ENCODE measurements at regions not wholly inside any gene's neighbourhood (a gene's known extent, or its start where the extent isn't known, plus 50 kb on each side); places are given as distances from the start of the nearest gene placed in this dataset.

DNA sequence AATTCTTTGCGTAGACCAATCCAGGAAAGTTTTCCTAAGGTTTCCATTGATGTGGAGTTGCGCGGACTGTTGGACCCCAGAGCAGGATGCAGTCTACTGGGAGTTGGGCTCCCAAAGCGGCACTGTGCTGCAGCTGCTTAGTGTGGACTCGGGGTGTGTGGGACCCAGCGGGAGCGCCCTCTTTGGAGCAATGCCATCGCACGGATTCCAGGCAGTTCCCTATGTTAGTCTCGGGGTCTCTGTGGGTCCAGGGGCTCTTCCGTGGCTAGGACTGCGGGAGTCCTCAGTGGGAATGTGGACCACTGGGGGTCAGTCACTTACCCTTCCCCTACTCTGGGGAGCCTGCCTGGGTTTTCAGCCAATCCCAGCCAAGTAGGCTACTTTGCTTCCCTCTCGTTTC, 151.7 kb upstream of the OLIG3 start:
- no peaks in the 10 kb centered on the region for H3K4me1 ChIP-seq (ENCODE audit: control insufficient read depth, insufficient read depth, low read length)
- H3K27ac ChIP-seq (ENCODE audit: low read length): no peak overlapping the region
- no peak for TF ChIP-seq TCF7L2 (IDR thresholded peaks at IDR 0.05; ENCODE audit: low read depth, low read length)
- TF ChIP-seq SIN3A (IDR thresholded peaks at IDR 0.05; ENCODE audit: borderline replicate concordance, insufficient read depth, low read depth, low read length): no peak
- TF ChIP-seq, protein P1, sequence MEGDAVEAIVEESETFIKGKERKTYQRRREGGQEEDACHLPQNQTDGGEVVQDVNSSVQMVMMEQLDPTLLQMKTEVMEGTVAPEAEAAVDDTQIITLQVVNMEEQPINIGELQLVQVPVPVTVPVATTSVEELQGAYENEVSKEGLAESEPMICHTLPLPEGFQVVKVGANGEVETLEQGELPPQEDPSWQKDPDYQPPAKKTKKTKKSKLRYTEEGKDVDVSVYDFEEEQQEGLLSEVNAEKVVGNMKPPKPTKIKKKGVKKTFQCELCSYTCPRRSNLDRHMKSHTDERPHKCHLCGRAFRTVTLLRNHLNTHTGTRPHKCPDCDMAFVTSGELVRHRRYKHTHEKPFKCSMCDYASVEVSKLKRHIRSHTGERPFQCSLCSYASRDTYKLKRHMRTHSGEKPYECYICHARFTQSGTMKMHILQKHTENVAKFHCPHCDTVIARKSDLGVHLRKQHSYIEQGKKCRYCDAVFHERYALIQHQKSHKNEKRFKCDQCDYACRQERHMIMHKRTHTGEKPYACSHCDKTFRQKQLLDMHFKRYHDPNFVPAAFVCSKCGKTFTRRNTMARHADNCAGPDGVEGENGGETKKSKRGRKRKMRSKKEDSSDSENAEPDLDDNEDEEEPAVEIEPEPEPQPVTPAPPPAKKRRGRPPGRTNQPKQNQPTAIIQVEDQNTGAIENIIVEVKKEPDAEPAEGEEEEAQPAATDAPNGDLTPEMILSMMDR (IDR thresholded peaks at IDR 0.05): no peak
- TF ChIP-seq, protein P2, sequence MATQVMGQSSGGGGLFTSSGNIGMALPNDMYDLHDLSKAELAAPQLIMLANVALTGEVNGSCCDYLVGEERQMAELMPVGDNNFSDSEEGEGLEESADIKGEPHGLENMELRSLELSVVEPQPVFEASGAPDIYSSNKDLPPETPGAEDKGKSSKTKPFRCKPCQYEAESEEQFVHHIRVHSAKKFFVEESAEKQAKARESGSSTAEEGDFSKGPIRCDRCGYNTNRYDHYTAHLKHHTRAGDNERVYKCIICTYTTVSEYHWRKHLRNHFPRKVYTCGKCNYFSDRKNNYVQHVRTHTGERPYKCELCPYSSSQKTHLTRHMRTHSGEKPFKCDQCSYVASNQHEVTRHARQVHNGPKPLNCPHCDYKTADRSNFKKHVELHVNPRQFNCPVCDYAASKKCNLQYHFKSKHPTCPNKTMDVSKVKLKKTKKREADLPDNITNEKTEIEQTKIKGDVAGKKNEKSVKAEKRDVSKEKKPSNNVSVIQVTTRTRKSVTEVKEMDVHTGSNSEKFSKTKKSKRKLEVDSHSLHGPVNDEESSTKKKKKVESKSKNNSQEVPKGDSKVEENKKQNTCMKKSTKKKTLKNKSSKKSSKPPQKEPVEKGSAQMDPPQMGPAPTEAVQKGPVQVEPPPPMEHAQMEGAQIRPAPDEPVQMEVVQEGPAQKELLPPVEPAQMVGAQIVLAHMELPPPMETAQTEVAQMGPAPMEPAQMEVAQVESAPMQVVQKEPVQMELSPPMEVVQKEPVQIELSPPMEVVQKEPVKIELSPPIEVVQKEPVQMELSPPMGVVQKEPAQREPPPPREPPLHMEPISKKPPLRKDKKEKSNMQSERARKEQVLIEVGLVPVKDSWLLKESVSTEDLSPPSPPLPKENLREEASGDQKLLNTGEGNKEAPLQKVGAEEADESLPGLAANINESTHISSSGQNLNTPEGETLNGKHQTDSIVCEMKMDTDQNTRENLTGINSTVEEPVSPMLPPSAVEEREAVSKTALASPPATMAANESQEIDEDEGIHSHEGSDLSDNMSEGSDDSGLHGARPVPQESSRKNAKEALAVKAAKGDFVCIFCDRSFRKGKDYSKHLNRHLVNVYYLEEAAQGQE (IDR thresholded peaks at IDR 0.05; ENCODE audit: insufficient read depth in 1 of 2, low read depth in 2 of 2, low read length in 1 of 2): no peak
- no peak for TF ChIP-seq POLR2AphosphoS5 (IDR thresholded peaks at IDR 0.05; ENCODE audit: low read depth, low read length)
- ChIA-PET CTCF (no interaction called here), POLR2A (no interaction called here)
- no peak overlapping the region for H3K4me3 ChIP-seq (ENCODE audit: low read depth in 2 of 2, low read length in 2 of 2)
- intact Hi-C loops (cut with micrococcal nuclease; ENCODE audit: unreplicated experiment) (no loop called here), in situ Hi-C loops (cut with HindIII; ENCODE audit: low pct_unique_long_range_greater_than_20kb, low sequenced_read_pairs) (no loop called here)
- no TSS peak for BruUV-seq (replicated peaks)
- DNase-seq (ENCODE audit: low read depth, low spot score) (no peak), ATAC-seq (no peak)
- H3K27me3 ChIP-seq (ENCODE audit: control insufficient read depth, insufficient read depth, low read length): no peaks in the 10 kb centered on the region
- H3K9me3 ChIP-seq (ENCODE audit: control insufficient read depth, insufficient read depth, low read depth, low read length): no peaks in the 10 kb centered on the region
- H3K36me3 ChIP-seq (ENCODE audit: control insufficient read depth, insufficient read depth, low read length): no peaks in the 10 kb centered on the region

DNA sequence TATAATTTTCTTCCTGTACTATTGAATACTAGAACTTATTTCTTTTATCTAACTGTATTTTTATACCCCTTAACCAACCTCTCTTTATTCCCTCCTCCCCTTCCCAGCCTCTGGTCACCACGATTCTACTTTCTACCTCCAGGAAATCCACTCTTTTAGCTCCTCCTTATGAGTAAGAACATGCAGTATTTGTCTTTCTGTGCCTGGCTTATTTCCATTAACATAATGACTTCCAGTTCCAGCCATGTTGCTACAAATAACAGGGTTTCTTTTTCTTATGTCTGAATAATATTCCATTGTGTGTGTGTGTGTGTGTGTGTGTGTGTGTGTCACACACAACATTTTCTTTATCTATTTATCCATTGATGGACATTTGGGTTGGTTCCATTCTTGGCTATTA, 152.3 kb upstream of the OLIG3 start:
- ATAC-seq: no peak

More for the DNA sequence above, 152.3 kb upstream of the OLIG3 start:
- BruUV-seq (replicated peaks): no TSS peak
- Histone ChIP-seq H3K9me3 (ENCODE audit: control insufficient read depth, insufficient read depth, low read depth, low read length) (no peaks in the 10 kb centered on the region), H3K4me3 (ENCODE audit: low read depth in 2 of 2, low read length in 2 of 2) (no peak overlapping the region), H3K36me3 (ENCODE audit: control insufficient read depth, insufficient read depth, low read length) (no peaks in the 10 kb centered on the region), H3K4me1 (ENCODE audit: control insufficient read depth, insufficient read depth, low read length) (no peaks in the 10 kb centered on the region), H3K27me3 (ENCODE audit: control insufficient read depth, insufficient read depth, low read length) (no peaks in the 10 kb centered on the region), H3K27ac (ENCODE audit: low read length) (no peak overlapping the region)
- in situ Hi-C loops (cut with HindIII; ENCODE audit: low pct_unique_long_range_greater_than_20kb, low sequenced_read_pairs): no loop called here
- ChIA-PET POLR2A (no interaction called here), CTCF (interaction anchor here (0.7 kb wide), 1 partner anchor 345 kb away, joined by 3 read pairs; no protein-coding TSS in a partner anchor)
- DNase-seq (ENCODE audit: low read depth, low spot score): no peak
- TF ChIP-seq, protein P2 (IDR thresholded peaks at IDR 0.05; ENCODE audit: insufficient read depth in 1 of 2, low read depth in 2 of 2, low read length in 1 of 2): no peak
- no peak for TF ChIP-seq POLR2AphosphoS5 (IDR thresholded peaks at IDR 0.05; ENCODE audit: low read depth, low read length)
- no peak for TF ChIP-seq SIN3A (IDR thresholded peaks at IDR 0.05; ENCODE audit: borderline replicate concordance, insufficient read depth, low read depth, low read length)
- TF ChIP-seq, protein P1 (IDR thresholded peaks at IDR 0.05): no peak
- no peak for TF ChIP-seq TCF7L2 (IDR thresholded peaks at IDR 0.05; ENCODE audit: low read depth, low read length)
- intact Hi-C loops (cut with micrococcal nuclease; ENCODE audit: unreplicated experiment): no loop called here

Data from Panc1 (cell line).